ENCODE measurements at regions not wholly inside any gene's neighbourhood (a gene's known extent, or its start where the extent isn't known, plus 50 kb on each side); places are given as distances from the start of the nearest gene placed in this dataset.
"Not testable (repeated sequence)": the region's sequence is repeated elsewhere in the genome, so short reads cannot be mapped to it uniquely, and the experiment has no call there.

- DNase-seq (ENCODE audit: low read depth): no peak
Measured at GRCh38 chr5:91927439-91927838, 544.3 kb upstream of the ARRDC3 start.

- DNase-seq (ENCODE audit: low read depth): no peak
Measured at GRCh38 chr5:91925249-91925648, 542.1 kb upstream of the ARRDC3 start.

- not testable (repeated sequence) for DNase-seq (ENCODE audit: low read depth)
Measured at GRCh38 chr5:91917037-91917814, 534.1 kb upstream of the ARRDC3 start.

DNA sequence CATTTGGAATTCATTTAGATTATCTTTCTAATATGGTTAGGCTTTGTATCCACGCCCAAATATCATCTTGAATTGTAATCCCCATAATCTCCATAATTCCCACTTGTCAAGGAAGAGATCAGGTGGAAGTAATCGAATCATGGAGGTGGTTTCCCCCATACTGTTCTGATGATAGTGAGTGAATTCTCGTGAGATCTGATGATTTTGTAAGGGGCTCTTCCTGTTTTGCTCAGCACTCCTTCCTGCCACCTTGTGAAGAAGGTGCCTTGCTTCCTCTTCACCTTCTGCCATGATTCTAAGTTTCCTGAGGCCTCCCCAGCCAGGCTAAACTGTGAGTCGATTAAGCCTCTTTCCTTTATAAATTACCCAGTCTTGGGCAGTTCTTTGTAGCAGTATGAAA lies 527.5 kb upstream of the ARRDC3 start:
- no peak for DNase-seq (ENCODE audit: low read depth)

GRCh38 chr5:91910247-91910646 lies 527.1 kb upstream of the ARRDC3 start:
- DNase-seq (ENCODE audit: low read depth): no peak

DNA sequence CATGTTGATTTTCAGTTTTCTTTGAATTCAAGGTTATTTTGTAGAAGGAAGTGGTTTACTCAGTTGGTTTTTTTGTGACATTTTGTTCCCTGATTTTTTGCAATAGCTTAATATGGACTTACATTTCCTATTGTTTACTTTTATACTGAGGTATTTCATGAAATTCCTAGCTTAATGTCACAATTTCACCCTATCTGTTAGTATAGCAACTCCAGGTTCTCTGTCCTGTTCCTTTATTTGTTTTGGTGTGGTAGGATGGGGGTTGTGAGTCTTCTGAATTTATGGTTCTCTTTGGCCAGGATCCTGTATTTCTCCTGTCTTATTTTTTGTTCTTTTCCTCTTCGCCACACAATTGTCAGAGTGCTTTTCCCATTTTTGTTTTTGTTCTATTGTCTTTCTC lies 523.4 kb upstream of the ARRDC3 start:
- DNase-seq (ENCODE audit: low read depth): no peak

DNA sequence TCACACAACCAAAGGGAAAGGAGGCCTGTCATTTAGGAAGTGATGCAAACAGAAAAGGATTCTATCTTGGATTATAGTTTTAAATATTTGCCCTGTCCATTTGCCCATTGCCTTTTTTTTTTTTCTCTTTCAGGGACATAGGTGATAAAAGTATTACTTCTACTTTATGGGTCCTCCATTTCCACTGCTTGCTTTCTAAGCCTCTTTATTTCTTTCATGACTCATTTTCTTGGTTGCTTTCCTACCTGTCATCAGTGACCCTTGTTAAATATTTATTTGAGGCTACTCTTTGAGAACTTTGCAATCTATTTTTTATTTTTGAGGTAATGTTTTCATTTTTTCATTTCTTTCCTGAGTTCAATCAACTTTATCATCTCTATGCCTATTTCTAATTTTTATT lies 522.9 kb upstream of the ARRDC3 start:
- no peak for DNase-seq (ENCODE audit: low read depth)

GRCh38 chr5:91898898-91899297 lies 515.8 kb upstream of the ARRDC3 start:
- no peak for DNase-seq (ENCODE audit: low read depth)

DNA sequence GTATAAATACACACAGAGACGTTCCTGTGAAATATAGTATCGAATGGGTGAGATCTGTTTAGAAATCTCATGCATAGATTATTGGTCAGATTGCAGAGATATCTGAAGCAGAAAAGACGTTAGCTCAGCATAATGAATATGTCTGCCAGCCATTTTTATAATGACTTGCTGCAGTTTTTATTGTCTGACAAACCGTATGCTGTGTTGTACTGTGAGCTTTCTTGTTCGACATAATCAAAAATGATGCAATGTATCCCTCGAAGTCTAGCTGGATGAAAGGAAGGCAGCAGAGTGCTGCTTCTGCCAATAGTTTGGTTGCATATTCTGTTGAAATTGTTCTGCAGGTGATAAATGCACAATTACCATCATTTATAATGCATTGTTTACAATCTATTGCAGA lies 514.9 kb upstream of the ARRDC3 start:
- no peak for DNase-seq (ENCODE audit: low read depth)

GRCh38 chr5:91888810-91889209 lies 505.7 kb upstream of the ARRDC3 start:
- no peak for DNase-seq (ENCODE audit: low read depth)

GRCh38 chr5:91885291-91886265 lies 502.5 kb upstream of the ARRDC3 start:
- DNase-seq (ENCODE audit: low read depth): no peak

- no peak for DNase-seq (ENCODE audit: low read depth)
Measured at GRCh38 chr5:91884036-91884435, 500.9 kb upstream of the ARRDC3 start.

DNA sequence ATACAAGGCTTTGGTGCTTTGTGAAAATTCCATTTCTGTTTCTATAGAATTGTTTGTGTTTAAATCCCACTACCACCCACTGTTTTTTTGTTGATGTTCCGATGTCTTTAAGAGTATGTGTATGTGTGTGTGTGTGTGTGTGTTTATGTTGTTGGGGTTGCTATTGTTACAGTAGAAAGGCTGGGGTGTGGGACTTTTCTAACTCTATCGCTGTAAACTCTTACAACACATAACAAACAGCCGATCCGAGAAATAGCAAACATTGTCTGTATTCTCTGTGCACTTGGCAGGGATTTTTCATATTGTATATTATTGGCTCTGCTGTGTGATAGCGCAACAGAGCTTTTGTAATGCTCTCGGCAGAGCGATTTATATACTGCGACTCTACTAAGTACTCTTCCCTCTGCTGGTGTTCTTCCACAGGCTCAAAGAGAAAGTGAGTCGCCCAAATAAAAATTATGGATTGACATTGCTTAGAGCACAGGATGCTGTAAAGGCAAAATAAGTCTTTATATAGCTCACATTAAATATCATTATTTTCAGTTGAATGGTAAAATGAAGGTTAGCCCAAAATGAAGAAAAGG lies 492.2 kb upstream of the ARRDC3 start:
- DNase-seq (ENCODE audit: low read depth): no peak

GRCh38 chr5:91867799-91868198 lies 484.7 kb upstream of the ARRDC3 start:
- no peak for DNase-seq (ENCODE audit: low read depth)

GRCh38 chr5:91865915-91866314 lies 482.8 kb upstream of the ARRDC3 start:
- DNase-seq (ENCODE audit: low read depth): no peak

DNA sequence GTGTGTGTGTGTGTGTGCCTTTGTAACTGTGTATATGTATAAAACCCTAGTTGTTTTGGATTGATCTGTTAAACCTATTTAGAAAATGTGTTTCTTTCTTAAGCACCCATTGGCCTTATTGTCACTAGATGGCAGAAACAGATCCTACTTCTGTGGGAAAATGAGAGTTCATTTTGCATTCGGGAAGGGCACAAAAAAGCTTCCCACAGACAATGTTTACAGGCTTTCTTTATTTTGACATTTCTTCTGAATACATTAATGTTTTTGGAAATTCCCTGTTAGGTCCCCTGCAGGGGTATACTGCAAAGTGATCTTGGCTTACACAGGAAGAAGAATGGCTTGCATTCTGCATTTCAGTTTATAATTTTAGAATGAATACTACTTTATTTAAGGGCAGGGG lies 481.8 kb upstream of the ARRDC3 start:
- no peak for DNase-seq (ENCODE audit: low read depth)

- no peak for DNase-seq (ENCODE audit: low read depth)
Measured at GRCh38 chr5:91851670-91852069, 468.6 kb upstream of the ARRDC3 start.

- DNase-seq (ENCODE audit: low read depth): no peak
Measured at GRCh38 chr5:91850031-91850430, 466.9 kb upstream of the ARRDC3 start.

DNA sequence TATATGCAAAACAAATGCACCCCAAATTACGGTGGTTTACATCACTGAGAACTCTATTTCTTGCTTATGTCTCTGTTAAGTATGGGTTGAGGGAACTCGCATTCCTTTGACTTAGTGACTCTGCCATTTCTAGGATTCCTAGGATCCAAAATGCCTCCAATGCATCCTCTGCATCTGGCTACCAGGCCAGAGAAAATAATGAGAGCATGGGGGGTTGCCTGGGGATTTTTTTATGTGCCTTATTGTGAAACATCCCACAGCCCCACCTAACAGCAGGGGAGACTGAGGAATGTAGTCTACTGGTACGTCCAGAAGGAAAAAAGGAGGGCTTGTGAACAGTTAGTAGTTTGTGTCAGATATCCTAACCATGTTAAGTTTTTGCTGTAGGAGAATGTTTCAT lies 466.0 kb upstream of the ARRDC3 start:
- no peak for DNase-seq (ENCODE audit: low read depth)

DNA sequence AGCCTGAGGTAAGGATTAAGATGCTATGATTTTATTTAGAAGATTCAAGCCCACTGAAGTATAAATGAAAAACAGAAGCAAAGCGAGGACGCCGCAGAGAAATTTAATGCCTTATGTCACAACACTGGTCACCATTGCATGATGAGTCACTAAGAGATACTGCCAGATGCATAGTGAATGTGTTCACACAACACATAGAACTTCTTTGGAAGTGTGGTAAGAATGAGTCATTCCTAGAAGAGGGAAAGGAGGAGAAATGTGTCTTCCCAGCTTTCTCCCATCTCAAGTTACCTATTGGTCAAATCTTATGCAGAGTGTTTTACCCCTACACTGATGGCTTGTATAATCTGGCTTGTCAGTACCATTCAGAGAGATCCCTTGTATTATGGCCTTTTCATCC lies 465.3 kb upstream of the ARRDC3 start:
- DNase-seq (ENCODE audit: low read depth): peak; percentile 62

DNA sequence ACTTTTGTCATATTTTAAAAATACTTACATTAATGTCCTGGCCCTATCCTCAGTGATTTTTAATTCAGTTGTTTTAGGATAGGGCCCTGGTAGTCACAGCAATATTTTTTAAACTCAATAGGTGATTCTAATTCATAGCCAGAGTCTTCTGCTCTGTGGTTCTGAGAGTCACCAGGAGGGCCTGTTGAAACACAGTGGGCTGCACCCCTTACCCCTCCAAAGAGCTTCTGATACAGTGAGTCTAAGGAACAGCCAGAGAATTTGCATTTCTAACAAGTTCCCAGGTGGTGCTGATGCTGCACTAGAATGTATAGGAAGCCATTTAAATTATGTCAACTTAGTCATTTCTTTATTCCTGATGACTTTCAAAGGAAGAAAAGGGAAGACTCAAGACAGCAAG lies 458.3 kb upstream of the ARRDC3 start:
- DNase-seq (ENCODE audit: low read depth): no peak

- no peak for DNase-seq (ENCODE audit: low read depth)
Measured at GRCh38 chr5:91840412-91840811, 457.3 kb upstream of the ARRDC3 start.

- no peak for DNase-seq (ENCODE audit: low read depth)
Measured at GRCh38 chr5:91839721-91840120, 456.6 kb upstream of the ARRDC3 start.

Measured in HS-27A (cell line).